NCI-H2196 treated with DMSO at 0.1 percent for 48 hours (cell line): ENCODE measurements at regions not wholly inside any gene's neighbourhood (a gene's known extent, or its start where the extent isn't known, plus 50 kb on each side); places are given as distances from the start of the nearest gene placed in this dataset.
"Not testable (repeated sequence)": the region's sequence is repeated elsewhere in the genome, so short reads cannot be mapped to it uniquely, and the experiment has no call there.

Source experiments
- DNase-seq: peaks from one replicate; lab custom pipeline; 2025; ENCODE audit not compliant: unreplicated experiment; lab: John Stamatoyannopoulos, UW

DNA sequence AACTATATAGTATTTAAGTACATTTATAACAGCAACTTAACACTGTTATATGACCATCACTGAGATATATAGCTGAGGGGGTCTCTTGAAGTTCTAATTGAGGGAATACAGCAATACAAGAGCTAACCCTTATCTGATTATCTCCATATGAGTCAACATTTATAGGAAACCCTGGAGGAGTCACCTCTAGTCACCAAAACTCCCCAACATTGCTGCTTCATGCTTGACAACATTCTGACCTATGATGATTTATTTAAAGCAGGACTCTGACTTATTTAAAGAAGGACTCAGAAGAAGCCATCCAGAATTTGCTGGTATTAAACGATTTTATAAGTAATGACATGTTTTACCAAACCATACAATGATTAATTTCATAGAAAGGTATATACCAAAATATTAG lies 182.6 kb upstream of the NOX3 start:
- no peak for DNase-seq

GRCh38 chr6:155635416-155635815 lies 179.8 kb upstream of the NOX3 start:
- DNase-seq: no peak

- no peak for DNase-seq
Observed at GRCh38 chr6:155630085-155630484, 174.4 kb upstream of the NOX3 start.

- no peak for DNase-seq
Observed at GRCh38 chr6:155629652-155630051, 174.0 kb upstream of the NOX3 start.

GRCh38 chr6:155628306-155628705 lies 172.7 kb upstream of the NOX3 start:
- no peak for DNase-seq

GRCh38 chr6:155627722-155628212 lies 172.1 kb upstream of the NOX3 start:
- DNase-seq: not testable (repeated sequence)

- DNase-seq: no peak
Observed at GRCh38 chr6:155623450-155624178, 168.0 kb upstream of the NOX3 start.

GRCh38 chr6:155614606-155615005 lies 159.0 kb upstream of the NOX3 start:
- no peak for DNase-seq

GRCh38 chr6:155611742-155612141 lies 156.1 kb upstream of the NOX3 start:
- no peak for DNase-seq

DNA sequence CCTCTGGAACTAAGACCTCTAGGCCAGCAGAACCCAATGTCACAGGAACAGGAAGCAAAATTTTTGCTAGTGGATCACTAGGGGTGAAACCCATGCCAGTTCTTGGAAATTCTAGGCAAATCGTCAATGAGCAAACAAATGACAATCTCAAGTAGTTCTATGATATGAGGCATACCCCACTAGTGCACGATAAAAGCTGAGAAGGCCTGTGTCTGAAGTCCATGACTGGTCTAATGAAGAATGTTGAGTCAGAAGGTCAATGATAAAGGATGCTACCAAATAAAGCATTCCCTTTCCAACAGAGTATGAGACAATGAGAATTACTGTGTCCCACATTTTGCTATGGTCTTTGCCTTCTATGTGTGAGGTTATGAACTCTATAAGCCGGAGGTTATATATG lies 149.4 kb upstream of the NOX3 start:
- DNase-seq: no peak

DNA sequence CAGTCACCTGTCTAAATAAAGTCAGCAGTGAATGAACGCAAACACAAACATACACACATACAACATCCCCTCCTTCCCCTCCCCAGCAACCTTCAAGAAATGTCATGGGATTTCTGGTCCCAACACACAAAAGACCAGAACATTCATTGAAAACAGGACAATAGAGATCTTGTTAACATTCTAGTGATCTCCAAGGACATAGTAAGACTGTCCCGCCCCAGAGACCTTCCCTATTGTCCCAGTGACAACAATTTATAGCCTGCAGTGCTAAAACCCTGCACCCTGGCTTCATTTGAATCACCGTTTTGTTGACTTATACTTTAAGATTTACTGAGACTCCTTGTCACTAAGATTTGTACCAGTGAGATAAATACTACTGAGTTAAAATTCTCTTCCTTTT lies 143.9 kb upstream of the NOX3 start:
- no peak for DNase-seq

DNA sequence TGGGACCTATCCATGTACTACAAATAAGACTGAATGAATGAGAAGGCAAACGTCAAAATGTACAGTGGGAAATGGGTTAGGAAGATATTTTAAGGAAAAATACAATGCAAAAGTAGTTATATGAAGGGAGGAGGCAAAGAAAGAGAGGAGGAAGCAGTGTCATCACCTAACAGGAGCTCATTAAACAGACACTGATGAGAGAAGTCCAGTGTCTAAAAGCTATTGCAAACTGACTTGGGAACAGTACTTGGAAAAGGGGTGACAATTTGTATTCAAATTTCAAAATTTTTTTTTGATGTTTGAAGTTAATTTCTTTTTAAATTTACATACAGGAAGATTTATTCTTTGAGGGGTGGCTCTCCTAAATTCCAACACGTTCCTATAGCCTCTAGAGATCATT lies 143.5 kb upstream of the NOX3 start:
- no peak for DNase-seq

GRCh38 chr6:155595284-155595683 lies 139.6 kb upstream of the NOX3 start:
- DNase-seq: no peak

DNA sequence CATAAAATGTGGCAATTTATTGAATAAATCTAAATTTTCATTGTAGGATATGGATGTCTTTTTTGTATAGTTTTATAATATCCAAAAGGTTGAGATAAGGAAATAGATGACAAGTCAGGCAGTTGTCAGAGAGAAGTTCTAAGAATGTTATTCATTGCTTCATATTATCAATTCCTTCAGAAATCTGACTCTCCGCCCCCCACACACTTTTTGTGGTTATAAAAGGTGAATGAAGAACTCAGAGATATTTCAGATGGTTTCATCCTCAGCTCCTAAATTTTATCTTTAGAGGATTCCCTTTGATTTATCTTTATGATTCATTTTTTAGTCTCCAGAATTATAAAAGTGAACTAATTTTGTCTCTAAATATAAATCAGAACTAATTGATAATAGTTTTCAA lies 136.1 kb upstream of the NOX3 start:
- DNase-seq: no peak

DNA sequence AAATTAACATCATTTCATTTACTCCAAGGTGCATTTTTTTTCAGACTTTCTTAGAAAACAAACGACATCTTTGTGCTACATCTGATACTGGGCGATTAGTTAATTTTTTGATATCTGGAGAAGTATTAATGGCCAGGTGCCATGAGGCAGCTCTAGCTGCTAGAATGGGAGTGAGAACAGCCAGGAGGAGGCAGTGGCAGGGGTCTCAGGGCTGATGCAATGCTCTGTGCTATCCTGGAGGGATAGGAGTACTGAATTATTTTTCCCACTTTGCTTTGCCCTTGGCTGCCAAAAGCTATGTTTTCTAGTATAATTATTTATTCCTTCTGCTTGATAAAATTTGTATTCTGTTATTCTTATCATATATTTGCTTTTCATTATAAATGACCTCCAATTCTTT lies 133.6 kb upstream of the NOX3 start:
- DNase-seq: no peak

- DNase-seq: no peak
Observed at GRCh38 chr6:155587817-155588216, 132.2 kb upstream of the NOX3 start.

DNA sequence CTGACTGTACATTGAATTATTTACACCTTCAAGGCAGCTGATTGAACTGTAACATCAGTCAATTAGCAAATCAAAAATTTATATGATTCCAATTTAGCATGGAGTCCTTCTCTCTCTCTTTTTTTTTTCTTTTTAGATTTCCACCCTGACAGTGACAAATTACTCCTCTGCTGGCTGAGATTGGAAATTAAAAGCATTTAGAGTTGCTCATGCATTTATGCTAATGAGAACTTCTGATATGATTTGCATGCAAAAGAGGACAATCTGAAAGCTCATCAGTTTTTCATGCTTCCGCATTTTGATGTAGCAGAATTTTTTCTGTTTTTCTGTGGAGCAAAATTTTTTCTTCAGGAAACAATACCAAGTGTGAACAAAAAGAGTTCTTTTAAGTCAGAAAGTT lies 130.5 kb upstream of the NOX3 start:
- DNase-seq: no peak

- no peak for DNase-seq
Observed at GRCh38 chr6:155584006-155584405, 128.4 kb upstream of the NOX3 start.

DNA sequence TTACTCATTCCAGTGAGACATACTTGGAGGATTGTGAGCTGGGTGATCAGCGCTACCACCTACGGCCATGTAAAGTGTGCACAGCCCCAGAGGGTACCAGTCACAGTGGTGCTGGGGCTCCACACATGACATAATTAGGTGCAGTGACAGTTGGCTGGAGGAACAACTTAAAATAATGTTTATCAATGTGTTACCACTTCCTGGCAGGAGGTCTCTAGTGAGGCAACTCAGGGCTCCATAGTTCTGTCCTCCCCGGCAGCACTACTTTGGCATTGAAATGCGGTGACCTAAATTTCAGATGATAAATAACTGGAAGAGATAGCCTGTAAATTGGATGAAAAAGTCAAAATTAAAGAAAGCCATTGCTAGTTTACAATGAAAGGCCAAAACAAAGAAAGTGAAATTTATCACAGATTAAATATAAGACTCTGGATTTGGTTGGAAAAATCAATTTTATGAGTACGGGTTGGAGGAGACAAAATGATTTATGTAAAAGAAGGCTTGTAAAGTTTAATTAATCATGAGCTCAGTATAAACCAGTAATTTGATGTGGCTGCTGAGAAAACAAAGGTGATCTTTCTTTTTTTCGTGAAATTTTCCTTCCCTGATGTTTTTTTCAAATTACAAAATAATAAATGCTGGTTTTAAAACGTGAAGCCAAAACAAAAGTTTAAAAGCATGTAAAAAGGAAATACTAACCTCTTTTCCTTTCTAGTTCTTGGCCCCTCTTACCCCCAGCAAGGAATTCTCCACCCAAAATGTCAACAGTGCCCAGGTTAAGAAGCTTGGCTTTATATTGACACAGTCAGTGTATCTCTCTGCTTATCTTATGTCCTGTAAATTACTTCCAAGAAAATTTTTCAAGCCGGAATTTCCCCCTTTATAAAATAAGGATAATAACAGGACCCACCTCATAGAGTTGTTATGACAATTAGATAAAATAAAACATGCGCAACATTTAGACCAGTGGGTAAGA lies 126.7 kb upstream of the NOX3 start:
- DNase-seq: no peak

- DNase-seq: no peak
Observed at GRCh38 chr6:155580904-155581303, 125.3 kb upstream of the NOX3 start.

GRCh38 chr6:155578251-155578650 lies 122.6 kb upstream of the NOX3 start:
- DNase-seq: no peak

DNA sequence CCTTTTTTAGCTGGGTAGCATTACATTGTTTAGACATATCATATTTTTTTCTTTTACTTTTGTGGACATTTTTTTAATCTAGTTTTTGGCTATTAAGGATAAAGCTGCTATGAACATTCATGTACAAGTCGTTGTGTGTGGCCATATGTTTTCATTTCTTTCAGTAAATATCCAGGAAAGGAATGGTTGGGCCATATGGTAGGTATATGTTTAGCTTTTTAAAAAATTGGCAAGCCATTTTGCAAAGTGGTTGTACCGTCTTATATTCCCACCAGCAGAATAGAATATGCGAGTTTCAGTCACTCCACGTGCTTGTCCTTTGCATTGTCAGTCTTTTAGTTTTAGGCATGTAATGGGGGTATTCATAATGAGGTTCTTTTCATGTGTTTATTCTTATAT lies 106.3 kb upstream of the NOX3 start:
- DNase-seq: no peak
